ENCODE measurements at regions not wholly inside any gene's neighbourhood (a gene's known extent, or its start where the extent isn't known, plus 50 kb on each side); places are given as distances from the start of the nearest gene placed in this dataset.

- TF ChIP-seq CTCF (IDR thresholded peaks at IDR 0.05 in 8 of 11, conservative IDR thresholded peaks at IDR 0.05 in 3 of 11) = no peak
- TF ChIP-seq POLR2A (IDR thresholded peaks at IDR 0.05) = no peak
Measured at GRCh38 chr18:40371673-40372072, 1583.4 kb upstream of the PIK3C3 start.
